Stimulated activated CD8-positive, alpha-beta memory T cell treated with anti-CD3 and anti-CD28 coated beads, Interleukin-15, amount 100 ng/mL, for 24 hours (primary cell): ENCODE measurements at regions not wholly inside any gene's neighbourhood (a gene's known extent, or its start where the extent isn't known, plus 50 kb on each side); places are given as distances from the start of the nearest gene placed in this dataset.
"Not testable (repeated sequence)": the region's sequence is repeated elsewhere in the genome, so short reads cannot be mapped to it uniquely, and the experiment has no call there.

Experiments used
- DNase-seq: peaks from one replicate; pipeline ENCODE4 v3.0.0-alpha.2; 2020; ENCODE audit warnings: low read depth

GRCh38 chr16:87040169-87041117 is 276.7 kb downstream of the C16orf95 start:
- no peak for DNase-seq

GRCh38 chr16:87041286-87041685 is 275.9 kb downstream of the C16orf95 start:
- no peak for DNase-seq

GRCh38 chr16:87042551-87043230 is 274.5 kb downstream of the C16orf95 start:
- no peak for DNase-seq

- no peak for DNase-seq
Observed at GRCh38 chr16:87043231-87044031, 273.8 kb downstream of the C16orf95 start.

GRCh38 chr16:87044032-87044382 is 273.2 kb downstream of the C16orf95 start:
- DNase-seq = no peak

- no peak for DNase-seq
Observed at GRCh38 chr16:87044829-87045228, 272.4 kb downstream of the C16orf95 start.

- DNase-seq = no peak
Observed at GRCh38 chr16:87045466-87046216, 271.6 kb downstream of the C16orf95 start.

- no peak for DNase-seq
Observed at GRCh38 chr16:87046235-87046634, 271.0 kb downstream of the C16orf95 start.

GRCh38 chr16:87047221-87048037 is 269.8 kb downstream of the C16orf95 start:
- no peak for DNase-seq

- DNase-seq = no peak
Observed at GRCh38 chr16:87048038-87048729, 269.0 kb downstream of the C16orf95 start.

- DNase-seq = no peak
Observed at GRCh38 chr16:87048730-87049115, 268.5 kb downstream of the C16orf95 start.

- DNase-seq = not testable (repeated sequence)
Observed at GRCh38 chr16:87049216-87049615, 268.0 kb downstream of the C16orf95 start.

GRCh38 chr16:87050142-87050541 is 267.1 kb downstream of the C16orf95 start:
- DNase-seq = no peak

- DNase-seq = no peak
Observed at GRCh38 chr16:87051526-87052320, 265.5 kb downstream of the C16orf95 start.

- DNase-seq = no peak
Observed at GRCh38 chr16:87052506-87052905, 264.7 kb downstream of the C16orf95 start.

- DNase-seq = no peak
Observed at GRCh38 chr16:87053016-87053982, 263.9 kb downstream of the C16orf95 start.

GRCh38 chr16:87054154-87054553 is 263.0 kb downstream of the C16orf95 start:
- DNase-seq = no peak

- DNase-seq = no peak
Observed at GRCh38 chr16:87054856-87055255, 262.3 kb downstream of the C16orf95 start.
